SK-N-SH (cell line): ENCODE measurements at regions not wholly inside any gene's neighbourhood (a gene's known extent, or its start where the extent isn't known, plus 50 kb on each side); places are given as distances from the start of the nearest gene placed in this dataset.

Source experiments
- CTCF ChIA-PET: fragments of 300-600, 350-600 bp; formaldehyde crosslinking; extraction: SDS; loops from one replicate; lab custom pipeline; 2021; lab: Yijun Ruan, JAX
- POLR2A ChIA-PET: fragments of 350-600 bp; sonication (Branson Sonifier 250); formaldehyde crosslinking; extraction: SDS; loops from one replicate; lab custom pipeline; 2020; ENCODE audit warnings: antibody characterized with exemption, inconsistent platforms; lab: Yijun Ruan, JAX
- DNase-seq: peaks from one replicate; pipeline ENCODE4 v3.0.0; 2012
- H2AFZ ChIP-seq: fragments of 200-600 bp; sonication (generic); 2 replicates; pipeline ENCODE4 v1.8.1; 2016; ENCODE audit warnings: antibody characterized with exemption, mild to moderate bottlenecking, low read depth
- H3F3A ChIP-seq: fragments of 200-600 bp; sonication (generic); replicated peaks from 2 replicates; pipeline ENCODE3; 2016; ENCODE audit warnings: antibody characterized with exemption, mild to moderate bottlenecking; ENCODE audit not compliant: insufficient read depth
- H3K27ac ChIP-seq, 2 experiments: fragments of 200-500 bp in 1 of 2; fragments of 200-600 bp in 1 of 2; sonication (Bioruptor generic) in 1 of 2; sonication (generic), shearing (Covaris generic) in 1 of 2; 2 replicates each; pipeline versions ENCODE4 v1.5.1 to v1.6.1; 2014 to 2016; ENCODE audit warnings: low read depth in 2 of 2, inconsistent platforms in 1 of 2, low read length in 1 of 2, mild to moderate bottlenecking in 1 of 2, mixed read lengths in 1 of 2
- H3K27me3 ChIP-seq: fragments of 200-600 bp; sonication (generic), shearing (Covaris generic); 2 replicates; pipeline ENCODE4 v1.6.1; 2016; ENCODE audit warnings: mixed run types; ENCODE audit not compliant: insufficient read depth
- H3K36me3 ChIP-seq, 2 experiments: fragments of 200-500 bp in 1 of 2; fragments of 200-600 bp in 1 of 2; sonication (Bioruptor generic) in 1 of 2; sonication (generic) in 1 of 2; replicated peaks in 1 of 2; 2 replicates each; pipeline versions ENCODE3 to v1.5.1; 2014 to 2016; ENCODE audit warnings: low read length in 1 of 2, mild to moderate bottlenecking in 1 of 2; ENCODE audit not compliant: insufficient read depth in 2 of 2, control insufficient read depth in 1 of 2
- H3K4me1 ChIP-seq, 2 experiments: fragments of 200-500 bp in 1 of 2; fragments of 200-600 bp in 1 of 2; sonication (Bioruptor generic) in 1 of 2; sonication (generic), shearing (Covaris generic) in 1 of 2; 2 replicates each; pipeline versions ENCODE4 v1.5.1 to v1.6.1; 2014 to 2016; ENCODE audit warnings: low read depth in 1 of 2, low read length in 1 of 2, mixed run types in 1 of 2; ENCODE audit not compliant: insufficient read depth in 2 of 2, control insufficient read depth in 1 of 2
- H3K4me2 ChIP-seq: fragments of 200-600 bp; sonication (generic), shearing (Covaris generic); 2 replicates; pipeline ENCODE4 v1.6.1; 2017; ENCODE audit warnings: mixed run types
- H3K4me3 ChIP-seq, 2 experiments: fragments of 200-500 bp in 1 of 2; fragments of 200-600 bp in 1 of 2; sonication (Bioruptor generic) in 1 of 2; sonication (generic), shearing (Covaris generic) in 1 of 2; 2 replicates each; pipeline versions ENCODE4 v1.5.1 to v1.8.1; 2014 to 2016; ENCODE audit warnings: low read depth in 2 of 2, inconsistent platforms in 1 of 2, low read length in 1 of 2, mild to moderate bottlenecking in 1 of 2, mixed read lengths in 1 of 2, moderate library complexity in 1 of 2
- H3K79me2 ChIP-seq: fragments of 200-600 bp; sonication (generic); 2 replicates; pipeline ENCODE4 v1.8.1; 2017; ENCODE audit warnings: mild to moderate bottlenecking; ENCODE audit not compliant: insufficient read depth
- H3K9ac ChIP-seq: fragments of 200-600 bp; sonication (generic); 2 replicates; pipeline ENCODE4 v1.6.1; 2017; ENCODE audit warnings: mixed run types
- H3K9me2 ChIP-seq: fragments of 200-600 bp; sonication (generic); 2 replicates; pipeline ENCODE4 v1.6.1; 2017; ENCODE audit warnings: mixed run types
- H3K9me3 ChIP-seq: fragments of 200-600 bp; sonication (generic); 2 replicates; pipeline ENCODE4 v1.6.1; 2017; ENCODE audit warnings: mixed run types, mild to moderate bottlenecking, moderate library complexity
- H4K20me1 ChIP-seq: fragments of 200-600 bp; sonication (generic); 2 replicates; pipeline ENCODE4 v1.6.1; 2017; ENCODE audit warnings: mild to moderate bottlenecking, mixed run types; ENCODE audit not compliant: insufficient read depth
- EP300 ChIP-seq, 2 experiments: IDR thresholded peaks; 2 replicates each; pipeline versions ENCODE4 v1.4.0 to v1.6.1; 2012; ENCODE audit warnings: borderline replicate concordance in 1 of 2, low read depth in 1 of 2, low read length in 1 of 2
- EZH2phosphoT487 ChIP-seq: fragments of 200-600 bp; sonication (generic); IDR thresholded peaks from 2 replicates; pipeline ENCODE4 v1.6.1; 2017; ENCODE audit warnings: low read depth, mixed run types, mild to moderate bottlenecking, antibody characterized with exemption, moderate library complexity, borderline replicate concordance
- GATA2 ChIP-seq: sonication (generic); formaldehyde crosslinking; IDR thresholded peaks from 2 replicates; pipeline ENCODE4 v1.5.0; 2020; ENCODE audit warnings: mild to moderate bottlenecking, missing genetic modification reagents
- IRF3 ChIP-seq: fragments of 150-350 bp; IDR thresholded peaks from 2 replicates; pipeline ENCODE4 v1.6.1; 2016; ENCODE audit warnings: mild to moderate bottlenecking, low read depth, low read length
- JUND ChIP-seq: IDR thresholded peaks from 2 replicates; pipeline ENCODE4 v1.4.0; 2012
- MAX ChIP-seq: IDR thresholded peaks from 2 replicates; pipeline ENCODE4 v1.4.0; 2012; ENCODE audit warnings: low read depth
- MEF2A ChIP-seq: IDR thresholded peaks from 2 replicates; pipeline ENCODE4 v1.4.0; 2012; ENCODE audit warnings: low read depth, borderline replicate concordance
- NFIC ChIP-seq: IDR thresholded peaks from 2 replicates; pipeline ENCODE4 v1.4.0; 2012; ENCODE audit warnings: borderline replicate concordance
- RCOR1 ChIP-seq: fragments of 150-350 bp; IDR thresholded peaks from 2 replicates; pipeline ENCODE4 v1.6.1; 2017; ENCODE audit warnings: antibody characterized with exemption, low read length
- RFX5 ChIP-seq: IDR thresholded peaks from 2 replicates; pipeline ENCODE4 v1.6.1; 2012; ENCODE audit warnings: mild to moderate bottlenecking, improper control_type of control experiment, low read length
- SIN3A ChIP-seq: IDR thresholded peaks from 2 replicates; pipeline ENCODE4 v1.6.1; 2012; ENCODE audit warnings: low read depth, mild to moderate bottlenecking, low read length, moderate library complexity, borderline replicate concordance
- TCF12 ChIP-seq: IDR thresholded peaks from 2 replicates; pipeline ENCODE4 v1.4.0; 2012
- TEAD4 ChIP-seq: IDR thresholded peaks from 2 replicates; pipeline ENCODE4 v1.4.0; 2012; ENCODE audit warnings: mild to moderate bottlenecking, borderline replicate concordance; ENCODE audit not compliant: insufficient read depth
- ZBTB33 ChIP-seq: IDR thresholded peaks from 2 replicates; pipeline ENCODE4 v1.4.0; 2012; ENCODE audit warnings: low read depth, borderline replicate concordance
- WGBS: methylation state at CpG from one replicate; pipeline ENCODE4 v1.1.6; 2017; ENCODE audit warnings: low lambda C conversion rate; 5-methylcytosine and 5-hydroxymethylcytosine counted together

GRCh38 chr15:98363955-98364354, 284.4 kb upstream of the IGF1R start:
- Histone ChIP-seq H3K9me3 (no peaks in the 10 kb centered on the region), H3K79me2 (no peaks in the 10 kb centered on the region), H3K4me1 (no peaks in the 10 kb centered on the region), H3K9me2 (no peaks in the 10 kb centered on the region), H3F3A (no peaks in the 10 kb centered on the region), H3K27ac (no peak overlapping the region), H2AFZ (peak overlapping the region; percentile 35; the same call in 1 of the 2 replicates), H3K4me3 (no peak overlapping the region; a peak in 1 of 4 replicates), H3K4me2 (peak overlapping the region; percentile 33; the same call in 1 of the 2 replicates), H3K27me3 (no peaks in the 10 kb centered on the region; the same call in 1 of the 2 replicates), H4K20me1 (no peaks in the 10 kb centered on the region), H3K9ac (no peak overlapping the region), H3K36me3 (no peaks in the 10 kb centered on the region)
- TF ChIP-seq GATA2 (no peak), RCOR1 (no peak), IRF3 (no peak), JUND (no peak), MAX (no peak), TCF12 (no peak), EZH2phosphoT487 (no peak), TEAD4 (no peak), RFX5 (no peak), EP300 (IDR thresholded peaks at IDR 0.05; ENCODE audit: borderline replicate concordance in 1 of 2, low read depth in 1 of 2, low read length in 1 of 2) (no peak), MEF2A (no peak)
- ChIA-PET CTCF (no interaction called here), POLR2A (no interaction called here)
- 3% methylated on average over 4 of the region's 6 CpGs for WGBS
- no peak for DNase-seq

GRCh38 chr15:98369081-98369716, 279.1 kb upstream of the IGF1R start:
- no peak for DNase-seq
- Histone ChIP-seq H3K4me2 (no peak overlapping the region), H3K4me1 (no peaks in the 10 kb centered on the region), H4K20me1 (no peaks in the 10 kb centered on the region), H3K9me2 (no peaks in the 10 kb centered on the region), H3K9me3 (no peaks in the 10 kb centered on the region), H3K9ac (no peak overlapping the region), H3F3A (no peaks in the 10 kb centered on the region), H3K36me3 (no peaks in the 10 kb centered on the region), H3K4me3 (no peak overlapping the region), H3K79me2 (no peaks in the 10 kb centered on the region), H2AFZ (no peak overlapping the region), H3K27ac (no peak overlapping the region), H3K27me3 (no peaks in the 10 kb centered on the region; the same call in 1 of the 2 replicates)
- ChIA-PET CTCF (interaction anchor here (1.4 kb wide), 1 partner anchor 53 kb away, joined by 3 read pairs; no protein-coding TSS in a partner anchor), POLR2A (no interaction called here)
- 0% methylated on average over 3 of the region's 3 CpGs for WGBS
- no peak for TF ChIP-seq NFIC
- TF ChIP-seq ZBTB33, result no peak
- no peak for TF ChIP-seq SIN3A
